HepG2 (cell line): ENCODE measurements at regions not wholly inside any gene's neighbourhood (a gene's known extent, or its start where the extent isn't known, plus 50 kb on each side); places are given as distances from the start of the nearest gene placed in this dataset.

ENCODE experiments used
- ATAC-seq: fragments of 200-7000 bp; cut with Tn5 transposase; 3 replicates; pipeline ENCODE4 v1.9.1; 2020; ENCODE audit warnings: mild to moderate bottlenecking, moderate library complexity
- BruUV-seq: library from RNA; stranded (reverse); fragments of 400-500 nt; replicated peaks from 2 replicates; lab custom pipeline; 2021; lab: Mats Ljungman, UMichigan
- CTCF ChIA-PET: fragments of 300-600 bp; formaldehyde crosslinking; extraction: SDS; loops from one replicate; lab custom pipeline; 2021; ENCODE audit warnings: low total read pairs, inconsistent platforms, low intra/inter-chr PET ratio; lab: Yijun Ruan, JAX
- POLR2A ChIA-PET: fragments of 350-600 bp; sonication (Branson Sonifier 250); formaldehyde crosslinking; loops from one replicate; lab custom pipeline; 2020; ENCODE audit warnings: antibody characterized with exemption, inconsistent platforms; lab: Yijun Ruan, JAX
- DNase-seq: peaks from one replicate; pipeline ENCODE4 v3.0.0-alpha.2; 2015; ENCODE audit warnings: low spot score
- FAIRE-seq: peaks from 3 replicates; lab custom pipeline; 2011; peaks lifted over from hg19 to GRCh38; lab: Jason Lieb, UNC
- H2AFZ ChIP-seq: one replicate; pipeline ENCODE4 v1.6.1; 2011; ENCODE audit warnings: low read length, inconsistent platforms
- H3K27ac ChIP-seq: fragments of 300-600 bp; 3 replicates; pipeline ENCODE4 v1.8.0; 2011; ENCODE audit warnings: mixed run types, mild to moderate bottlenecking, mixed read lengths, low read length, inconsistent platforms; ENCODE audit not compliant: insufficient read depth; ENCODE audit errors: extremely low read length
- H3K27me3 ChIP-seq, 2 experiments: fragments of 200-600 bp in 1 of 2; 2 replicates in 1 of 2; 3 replicates in 1 of 2; pipeline versions ENCODE4 v1.6.0 to v1.8.0; 2011; ENCODE audit warnings: low read length in 2 of 2, mild to moderate bottlenecking in 2 of 2, moderate library complexity in 2 of 2, inconsistent platforms in 1 of 2; ENCODE audit not compliant: insufficient read depth in 2 of 2, control insufficient read depth in 1 of 2
- H3K36me3 ChIP-seq, 2 experiments: fragments of 200-600 bp in 1 of 2; replicated peaks in 1 of 2; 2 replicates in 1 of 2; 3 replicates in 1 of 2; pipeline versions ENCODE4 v1.5.1 to v1.8.0; 2011; ENCODE audit warnings: low read length in 2 of 2, inconsistent platforms in 1 of 2; ENCODE audit not compliant: insufficient read depth in 2 of 2, control insufficient read depth in 1 of 2
- H3K4me1 ChIP-seq: 2 replicates; pipeline ENCODE4 v1.5.1; 2012; ENCODE audit warnings: low read length, inconsistent platforms; ENCODE audit not compliant: insufficient read depth
- H3K4me2 ChIP-seq: 2 replicates; pipeline ENCODE4 v1.6.0; 2011; ENCODE audit warnings: low read depth, low read length, inconsistent platforms
- H3K4me3 ChIP-seq, 3 experiments: fragments of 200-600 bp in 1 of 3; sonication (generic), shearing (Covaris generic) in 1 of 3; replicated peaks in 1 of 3; 2 replicates each; pipeline ENCODE4 v1.5.1; 2011 to 2016; ENCODE audit warnings: low read length in 3 of 3, inconsistent platforms in 2 of 3, low read depth in 2 of 3, mild to moderate bottlenecking in 2 of 3, control low read depth in 1 of 3, mixed read lengths in 1 of 3; ENCODE audit not compliant: insufficient read depth in 1 of 3
- H3K79me2 ChIP-seq: one replicate; pipeline ENCODE4 v1.6.1; 2011; ENCODE audit warnings: low read length, inconsistent platforms; ENCODE audit not compliant: insufficient read depth
- H3K9ac ChIP-seq: 2 replicates; pipeline ENCODE4 v1.6.0; 2011; ENCODE audit warnings: mild to moderate bottlenecking, low read depth, low read length, inconsistent platforms; ENCODE audit not compliant: insufficient read depth
- H3K9me3 ChIP-seq: 2 replicates; pipeline ENCODE4 v1.5.1; 2012; ENCODE audit warnings: mild to moderate bottlenecking, low read length
- H4K20me1 ChIP-seq: 2 replicates; pipeline ENCODE4 v1.6.0; 2011; ENCODE audit warnings: inconsistent platforms, mild to moderate bottlenecking, low read length, moderate library complexity; ENCODE audit not compliant: insufficient read depth
- CEBPB ChIP-seq: IDR thresholded peaks from 2 replicates; pipeline ENCODE4 v1.6.1; 2011; ENCODE audit warnings: low read depth, low read length, improper control_type of control experiment, borderline replicate concordance
- CEBPG ChIP-seq: IDR thresholded peaks from 2 replicates; pipeline ENCODE4 v1.6.1; 2016
- FOSL2 ChIP-seq: sonication (generic); formaldehyde crosslinking; IDR thresholded peaks from 2 replicates; pipeline ENCODE4 v1.4.0; 2020; ENCODE audit warnings: missing genetic modification reagents
- KLF15 ChIP-seq: sonication (generic); formaldehyde crosslinking; IDR thresholded peaks from 2 replicates; pipeline ENCODE4 v1.8.1; 2023; ENCODE audit warnings: borderline replicate concordance, mild to moderate bottlenecking, inconsistent platforms, missing genetic modification reagents, mixed read lengths
- MLLT10 ChIP-seq: sonication (generic); formaldehyde crosslinking; IDR thresholded peaks from 2 replicates; pipeline ENCODE4 v1.4.0; 2020; ENCODE audit warnings: missing genetic modification reagents
- ZNF234 ChIP-seq: sonication (generic); formaldehyde crosslinking; conservative IDR thresholded peaks from 2 replicates; pipeline ENCODE4 v1.5.1; 2020; ENCODE audit warnings: mild to moderate bottlenecking, missing genetic modification reagents
- WGBS: methylation state at CpG from one replicate; pipeline ENCODE4 v1.1.6; 2017; ENCODE audit warnings: low lambda C conversion rate; 5-methylcytosine and 5-hydroxymethylcytosine counted together
- in situ Hi-C: cut with HindIII; loops from 2 replicates; pipeline ENCODE4 v1.10.0; 2017; ENCODE audit warnings: low pct_unique_long_range_greater_than_20kb; ENCODE audit not compliant: extremely low pct_ligation_motif_present
- intact Hi-C: fragments of 100-400 bp; cut with micrococcal nuclease; formaldehyde crosslinking; loops from one replicate; pipeline ENCODE4 v1.10.0; 2022; ENCODE audit not compliant: unreplicated experiment
- TF ChIP-seq, protein P1 (sequence below): sonication (generic); formaldehyde crosslinking; IDR thresholded peaks from 2 replicates; pipeline ENCODE4 v1.4.0; 2020; ENCODE audit warnings: missing genetic modification reagents; ENCODE audit errors: not compliant biosample characterization
- TF ChIP-seq, protein P2 (sequence below): sonication (generic); formaldehyde crosslinking; IDR thresholded peaks from 2 replicates; pipeline ENCODE4 v1.5.0; 2020; ENCODE audit warnings: missing genetic modification reagents, mild to moderate bottlenecking, borderline replicate concordance
- TF ChIP-seq, protein P3 (sequence below): sonication (generic); formaldehyde crosslinking; IDR thresholded peaks from 2 replicates; pipeline ENCODE4 v1.4.0; 2020; ENCODE audit warnings: missing genetic modification reagents
- TF ChIP-seq, protein P4 (sequence below): sonication (generic); formaldehyde crosslinking; IDR thresholded peaks from 2 replicates; pipeline ENCODE4 v1.9.0; 2021; ENCODE audit warnings: mild to moderate bottlenecking, missing genetic modification reagents

DNA sequence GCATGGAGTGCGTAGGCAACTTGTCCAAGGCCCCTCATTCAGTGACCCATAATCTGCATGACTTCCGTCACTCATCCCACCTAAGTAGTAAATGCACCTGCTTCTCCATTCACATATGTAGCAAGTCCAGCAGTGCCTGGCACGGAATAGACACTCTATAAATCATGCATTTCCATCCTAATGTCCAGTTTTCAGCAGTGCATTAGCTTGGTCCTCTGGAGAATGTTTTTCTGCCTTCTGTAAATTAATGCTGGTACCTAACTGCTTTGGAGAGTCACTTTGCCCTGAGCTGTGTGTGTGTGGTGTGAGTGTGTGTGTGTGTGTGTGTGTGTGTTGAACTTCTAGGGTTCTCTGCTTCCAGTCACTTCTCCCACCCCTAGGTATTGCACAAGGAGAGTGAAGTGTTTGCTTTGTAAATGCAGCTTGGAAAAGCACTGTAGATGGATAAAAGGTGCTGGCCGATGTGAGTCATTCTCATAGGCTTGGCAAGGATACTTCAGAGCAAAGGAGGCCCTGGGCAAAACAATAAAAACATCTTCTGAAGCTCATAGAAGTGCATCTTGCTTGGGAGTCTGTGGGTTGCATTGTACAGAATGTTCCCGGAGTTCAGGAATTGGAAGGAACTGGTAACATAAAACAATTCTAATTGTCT is 181.8 kb downstream of the KATNAL1 start:
- intact Hi-C loops (no loop called here), in situ Hi-C loops (no loop called here)
- no TSS peak for BruUV-seq
- no peaks in the 10 kb centered on the region; a peak in 1 of 5 replicates for H3K27me3 ChIP-seq
- H3K9me3 ChIP-seq: no peaks in the 10 kb centered on the region
- peak; percentile 43 for DNase-seq
- ATAC-seq: peak; percentile 44; the same call in 1 of the 3 replicates
- H4K20me1 ChIP-seq: no peaks in the 10 kb centered on the region
- WGBS: 5% methylated on average over 5 of the region's 5 CpGs
- no peak overlapping the region for H3K9ac ChIP-seq
- no peak overlapping the region for H3K4me3 ChIP-seq
- POLR2A ChIA-PET: no interaction called here
- peak; percentile 52 for TF ChIP-seq FOSL2 (CRISPR knock-in tag)
- TF ChIP-seq, protein P1, sequence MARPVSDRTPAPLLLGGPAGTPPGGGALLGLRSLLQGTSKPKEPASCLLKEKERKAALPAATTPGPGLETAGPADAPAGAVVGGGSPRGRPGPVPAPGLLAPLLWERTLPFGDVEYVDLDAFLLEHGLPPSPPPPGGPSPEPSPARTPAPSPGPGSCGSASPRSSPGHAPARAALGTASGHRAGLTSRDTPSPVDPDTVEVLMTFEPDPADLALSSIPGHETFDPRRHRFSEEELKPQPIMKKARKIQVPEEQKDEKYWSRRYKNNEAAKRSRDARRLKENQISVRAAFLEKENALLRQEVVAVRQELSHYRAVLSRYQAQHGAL (CRISPR knock-in tag): no peak
- TF ChIP-seq ZNF234: no peak
- TF ChIP-seq, protein P2, sequence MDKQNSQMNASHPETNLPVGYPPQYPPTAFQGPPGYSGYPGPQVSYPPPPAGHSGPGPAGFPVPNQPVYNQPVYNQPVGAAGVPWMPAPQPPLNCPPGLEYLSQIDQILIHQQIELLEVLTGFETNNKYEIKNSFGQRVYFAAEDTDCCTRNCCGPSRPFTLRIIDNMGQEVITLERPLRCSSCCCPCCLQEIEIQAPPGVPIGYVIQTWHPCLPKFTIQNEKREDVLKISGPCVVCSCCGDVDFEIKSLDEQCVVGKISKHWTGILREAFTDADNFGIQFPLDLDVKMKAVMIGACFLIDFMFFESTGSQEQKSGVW (CRISPR knock-in tag): no peak
- TF ChIP-seq KLF15: no peak
- 0 out of 2 replicates have a peak, but pooled peaks have one; percentile 25 for TF ChIP-seq CEBPG
- TF ChIP-seq, protein P3, sequence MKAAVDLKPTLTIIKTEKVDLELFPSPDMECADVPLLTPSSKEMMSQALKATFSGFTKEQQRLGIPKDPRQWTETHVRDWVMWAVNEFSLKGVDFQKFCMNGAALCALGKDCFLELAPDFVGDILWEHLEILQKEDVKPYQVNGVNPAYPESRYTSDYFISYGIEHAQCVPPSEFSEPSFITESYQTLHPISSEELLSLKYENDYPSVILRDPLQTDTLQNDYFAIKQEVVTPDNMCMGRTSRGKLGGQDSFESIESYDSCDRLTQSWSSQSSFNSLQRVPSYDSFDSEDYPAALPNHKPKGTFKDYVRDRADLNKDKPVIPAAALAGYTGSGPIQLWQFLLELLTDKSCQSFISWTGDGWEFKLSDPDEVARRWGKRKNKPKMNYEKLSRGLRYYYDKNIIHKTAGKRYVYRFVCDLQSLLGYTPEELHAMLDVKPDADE (CRISPR knock-in tag): no peak
- TF ChIP-seq MLLT10 (CRISPR knock-in tag): no peak
- peak; percentile 72 for TF ChIP-seq CEBPB
- TF ChIP-seq, protein P4, sequence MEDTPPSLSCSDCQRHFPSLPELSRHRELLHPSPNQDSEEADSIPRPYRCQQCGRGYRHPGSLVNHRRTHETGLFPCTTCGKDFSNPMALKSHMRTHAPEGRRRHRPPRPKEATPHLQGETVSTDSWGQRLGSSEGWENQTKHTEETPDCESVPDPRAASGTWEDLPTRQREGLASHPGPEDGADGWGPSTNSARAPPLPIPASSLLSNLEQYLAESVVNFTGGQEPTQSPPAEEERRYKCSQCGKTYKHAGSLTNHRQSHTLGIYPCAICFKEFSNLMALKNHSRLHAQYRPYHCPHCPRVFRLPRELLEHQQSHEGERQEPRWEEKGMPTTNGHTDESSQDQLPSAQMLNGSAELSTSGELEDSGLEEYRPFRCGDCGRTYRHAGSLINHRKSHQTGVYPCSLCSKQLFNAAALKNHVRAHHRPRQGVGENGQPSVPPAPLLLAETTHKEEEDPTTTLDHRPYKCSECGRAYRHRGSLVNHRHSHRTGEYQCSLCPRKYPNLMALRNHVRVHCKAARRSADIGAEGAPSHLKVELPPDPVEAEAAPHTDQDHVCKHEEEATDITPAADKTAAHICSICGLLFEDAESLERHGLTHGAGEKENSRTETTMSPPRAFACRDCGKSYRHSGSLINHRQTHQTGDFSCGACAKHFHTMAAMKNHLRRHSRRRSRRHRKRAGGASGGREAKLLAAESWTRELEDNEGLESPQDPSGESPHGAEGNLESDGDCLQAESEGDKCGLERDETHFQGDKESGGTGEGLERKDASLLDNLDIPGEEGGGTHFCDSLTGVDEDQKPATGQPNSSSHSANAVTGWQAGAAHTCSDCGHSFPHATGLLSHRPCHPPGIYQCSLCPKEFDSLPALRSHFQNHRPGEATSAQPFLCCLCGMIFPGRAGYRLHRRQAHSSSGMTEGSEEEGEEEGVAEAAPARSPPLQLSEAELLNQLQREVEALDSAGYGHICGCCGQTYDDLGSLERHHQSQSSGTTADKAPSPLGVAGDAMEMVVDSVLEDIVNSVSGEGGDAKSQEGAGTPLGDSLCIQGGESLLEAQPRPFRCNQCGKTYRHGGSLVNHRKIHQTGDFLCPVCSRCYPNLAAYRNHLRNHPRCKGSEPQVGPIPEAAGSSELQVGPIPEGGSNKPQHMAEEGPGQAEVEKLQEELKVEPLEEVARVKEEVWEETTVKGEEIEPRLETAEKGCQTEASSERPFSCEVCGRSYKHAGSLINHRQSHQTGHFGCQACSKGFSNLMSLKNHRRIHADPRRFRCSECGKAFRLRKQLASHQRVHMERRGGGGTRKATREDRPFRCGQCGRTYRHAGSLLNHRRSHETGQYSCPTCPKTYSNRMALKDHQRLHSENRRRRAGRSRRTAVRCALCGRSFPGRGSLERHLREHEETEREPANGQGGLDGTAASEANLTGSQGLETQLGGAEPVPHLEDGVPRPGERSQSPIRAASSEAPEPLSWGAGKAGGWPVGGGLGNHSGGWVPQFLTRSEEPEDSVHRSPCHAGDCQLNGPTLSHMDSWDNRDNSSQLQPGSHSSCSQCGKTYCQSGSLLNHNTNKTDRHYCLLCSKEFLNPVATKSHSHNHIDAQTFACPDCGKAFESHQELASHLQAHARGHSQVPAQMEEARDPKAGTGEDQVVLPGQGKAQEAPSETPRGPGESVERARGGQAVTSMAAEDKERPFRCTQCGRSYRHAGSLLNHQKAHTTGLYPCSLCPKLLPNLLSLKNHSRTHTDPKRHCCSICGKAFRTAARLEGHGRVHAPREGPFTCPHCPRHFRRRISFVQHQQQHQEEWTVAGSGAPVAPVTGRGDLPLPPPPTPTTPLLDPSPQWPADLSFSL: 0 out of 2 replicates have a peak, but pooled peaks have one; percentile 47
- no peak overlapping the region for H3K4me2 ChIP-seq
- CTCF ChIA-PET: no interaction called here
- no peaks in the 10 kb centered on the region for H3K36me3 ChIP-seq
- H3K4me1 ChIP-seq: no peaks in the 10 kb centered on the region
- no peaks in the 10 kb centered on the region for H3K79me2 ChIP-seq
- no peak overlapping the region for H2AFZ ChIP-seq
- no peak for FAIRE-seq
- no peak overlapping the region for H3K27ac ChIP-seq
